CD14-positive monocyte (primary cell): ENCODE measurements at regions not wholly inside any gene's neighbourhood (a gene's known extent, or its start where the extent isn't known, plus 50 kb on each side); places are given as distances from the start of the nearest gene placed in this dataset.
"Not testable (repeated sequence)": the region's sequence is repeated elsewhere in the genome, so short reads cannot be mapped to it uniquely, and the experiment has no call there.

ENCODE experiments used
- DNase-seq, 3 donors: peaks; one replicate each; pipeline ENCODE4 v3.0.0-alpha.2; 2011 to 2022
- H2AFZ ChIP-seq: 2 replicates; pipeline ENCODE4 v1.6.0; 2012; ENCODE audit warnings: mild to moderate bottlenecking, low read depth, low read length, inconsistent platforms; ENCODE audit not compliant: insufficient read depth, poor library complexity, severe bottlenecking
- H3K27ac ChIP-seq, 2 donors: 1 replicate in 1 of 2; 2 replicates in 1 of 2; pipeline ENCODE4 v1.5.1; 2012 to 2013; ENCODE audit warnings: low read length in 2 of 2, control low read depth in 1 of 2, inconsistent platforms in 1 of 2, low read depth in 1 of 2, mild to moderate bottlenecking in 1 of 2
- H3K27me3 ChIP-seq, 2 donors: one replicate each; pipeline versions ENCODE4 v1.6.0 to v1.6.1; 2011 to 2013; ENCODE audit warnings: low read length in 2 of 2; ENCODE audit not compliant: control insufficient read depth in 2 of 2, insufficient read depth in 2 of 2
- H3K36me3 ChIP-seq, 2 donors: replicated peaks in 1 of 2; 1 replicate in 1 of 2; 2 replicates in 1 of 2; pipeline versions ENCODE4 v1.5.1 to v1.6.1; 2012 to 2013; ENCODE audit warnings: low read length in 2 of 2, control low read depth in 1 of 2, inconsistent platforms in 1 of 2, mild to moderate bottlenecking in 1 of 2; ENCODE audit not compliant: insufficient read depth in 2 of 2, control insufficient read depth in 1 of 2
- H3K4me1 ChIP-seq, 2 donors: 1 replicate in 1 of 2; 2 replicates in 1 of 2; pipeline versions ENCODE4 v1.5.1 to v1.6.1; 2012 to 2013; ENCODE audit warnings: low read length in 2 of 2, control low read depth in 1 of 2, inconsistent platforms in 1 of 2, mild to moderate bottlenecking in 1 of 2, moderate library complexity in 1 of 2; ENCODE audit not compliant: insufficient read depth in 2 of 2, control insufficient read depth in 1 of 2
- H3K4me2 ChIP-seq: replicated peaks from 2 replicates; pipeline ENCODE3; 2012; ENCODE audit warnings: low read length, moderate library complexity, mild to moderate bottlenecking; ENCODE audit not compliant: poor library complexity, severe bottlenecking; ENCODE audit errors: extremely low read depth
- H3K4me3 ChIP-seq, 3 experiments: fragments of 200-600 bp in 1 of 3; sonication (generic) in 1 of 3; replicated peaks in 1 of 3; 1 replicate in 2 of 3; 2 replicates in 1 of 3; pipeline ENCODE4 v1.5.1; 2011 to 2013; ENCODE audit warnings: low read length in 3 of 3, mild to moderate bottlenecking in 3 of 3, control low read depth in 2 of 3, low read depth in 2 of 3, inconsistent platforms in 1 of 3, moderate library complexity in 1 of 3
- H3K79me2 ChIP-seq: 2 replicates; pipeline ENCODE4 v1.6.0; 2012; ENCODE audit warnings: mild to moderate bottlenecking, control low read depth, inconsistent platforms, low read length, moderate library complexity; ENCODE audit not compliant: insufficient read depth
- H3K9ac ChIP-seq: 2 replicates; pipeline ENCODE4 v1.6.0; 2017; ENCODE audit warnings: low read length, mild to moderate bottlenecking; ENCODE audit not compliant: insufficient read depth, poor library complexity, severe bottlenecking
- H3K9me3 ChIP-seq, 2 donors: replicated peaks in 1 of 2; 1 replicate in 1 of 2; 2 replicates in 1 of 2; pipeline versions ENCODE4 v1.5.1 to v1.6.1; 2012 to 2013; ENCODE audit warnings: low read length in 2 of 2, control low read depth in 1 of 2; ENCODE audit not compliant: control insufficient read depth in 1 of 2, insufficient read depth in 1 of 2
- H4K20me1 ChIP-seq: 2 replicates; pipeline ENCODE4 v1.6.0; 2012; ENCODE audit warnings: mild to moderate bottlenecking, low read length, control low read depth, moderate library complexity; ENCODE audit not compliant: insufficient read depth
- H3K27ac Mint-ChIP-seq, 7 donors: one replicate each; pipeline ENCODE4 v1.8.0; 2020; ENCODE audit warnings: mild to moderate bottlenecking in 7 of 7, mixed read lengths in 7 of 7, moderate library complexity in 6 of 7, inconsistent platforms in 2 of 7
- H3K27me3 Mint-ChIP-seq, 3 donors: one replicate each; pipeline ENCODE4 v1.8.0; 2021 to 2022; ENCODE audit warnings: low read depth in 3 of 3, mild to moderate bottlenecking in 3 of 3, mixed read lengths in 3 of 3, moderate library complexity in 3 of 3, inconsistent platforms in 1 of 3
- H3K36me3 Mint-ChIP-seq, 2 donors: one replicate each; pipeline ENCODE4 v1.8.0; 2020; ENCODE audit warnings: mixed read lengths in 2 of 2, inconsistent platforms in 1 of 2, mild to moderate bottlenecking in 1 of 2
- H3K4me1 Mint-ChIP-seq: one replicate; pipeline ENCODE4 v1.8.0; 2020; ENCODE audit warnings: mild to moderate bottlenecking, mixed read lengths
- H3K4me3 Mint-ChIP-seq, 2 donors: one replicate each; pipeline ENCODE4 v1.8.0; 2020; ENCODE audit warnings: mild to moderate bottlenecking in 2 of 2, mixed read lengths in 2 of 2, moderate library complexity in 1 of 2
- H3K9me3 Mint-ChIP-seq, 7 donors: one replicate each; pipeline ENCODE4 v1.8.0; 2020 to 2022; ENCODE audit warnings: mixed read lengths in 7 of 7, mild to moderate bottlenecking in 6 of 7, moderate library complexity in 6 of 7, inconsistent platforms in 2 of 7
- CTCF ChIP-seq: fragments of 200-600 bp; IDR thresholded peaks from one replicate; pipeline ENCODE4 v1.8.0; 2022; ENCODE audit warnings: antibody characterized with exemption, mild to moderate bottlenecking
- WGBS: methylation state at CpG from one replicate; pipeline ENCODE4 v1.1.5; 2013; ENCODE audit warnings: missing lambda C conversion rate; ENCODE audit not compliant: insufficient coverage; 5-methylcytosine and 5-hydroxymethylcytosine counted together
- intact Hi-C, 2 donors: fragments of 100-400 bp; cut with micrococcal nuclease; formaldehyde crosslinking; loops; one replicate each; pipeline versions ENCODE4 v1.15.0 to v1.15.1; 2023

- H3K9me3 Mint-ChIP-seq, result peaks cover 0 to 2% (median 0%) of the 10 kb centered on the region in 7 donors
- no peaks in the 10 kb centered on the region for H3K27me3 ChIP-seq
- H3K9ac ChIP-seq, result no peak overlapping the region
- H3K9me3 ChIP-seq, result no peaks in the 10 kb centered on the region
- no peak overlapping the region for H3K27ac ChIP-seq
- no peak overlapping the region for H3K4me3 ChIP-seq
- no peaks in the 10 kb centered on the region for H3K36me3 Mint-ChIP-seq
- no peak overlapping the region for H3K4me3 Mint-ChIP-seq
- no peaks in the 10 kb centered on the region for H4K20me1 ChIP-seq
- no peaks in the 10 kb centered on the region for H3K79me2 ChIP-seq
- no peaks in the 10 kb centered on the region for H3K27me3 Mint-ChIP-seq
- intact Hi-C loops, result no loop called here
- DNase-seq, result no peak
- no peak overlapping the region for H3K4me2 ChIP-seq
- no peaks in the 10 kb centered on the region for H3K36me3 ChIP-seq
- TF ChIP-seq CTCF, result no peak
- no peak overlapping the region for H3K27ac Mint-ChIP-seq
- H3K4me1 ChIP-seq, result no peaks in the 10 kb centered on the region
- no peaks in the 10 kb centered on the region for H3K4me1 Mint-ChIP-seq
- no peak overlapping the region for H2AFZ ChIP-seq
These were observed 1732.9 kb downstream of the PCDH9 start for GRCh38 chr13:65497265-65497664.

GRCh38 chr13:65490725-65491124, 1739.4 kb downstream of the PCDH9 start:
- WGBS, result no CpG with 5 or more reads among the region's 1 CpG
- not testable (repeated sequence) for H3K9me3 ChIP-seq, H3K4me3 Mint-ChIP-seq

More at GRCh38 chr13:65490725-65491124, 1739.4 kb downstream of the PCDH9 start:
- H3K27me3 Mint-ChIP-seq, intact Hi-C loops, H3K9ac ChIP-seq, H2AFZ ChIP-seq, H3K27me3 ChIP-seq, H4K20me1 ChIP-seq, H3K79me2 ChIP-seq, H3K36me3 Mint-ChIP-seq, H3K4me3 ChIP-seq, H3K27ac ChIP-seq, H3K9me3 Mint-ChIP-seq, H3K4me1 ChIP-seq, H3K27ac Mint-ChIP-seq, H3K36me3 ChIP-seq, H3K4me2 ChIP-seq: not testable (repeated sequence)
- DNase-seq, result peak in 1 of 3 donors; percentile 5
- H3K4me1 Mint-ChIP-seq, result peaks cover 15% of the 10 kb centered on the region
